ENCODE measurements at regions not wholly inside any gene's neighbourhood (a gene's known extent, or its start where the extent isn't known, plus 50 kb on each side); places are given as distances from the start of the nearest gene placed in this dataset.

GRCh38 chr14:65860956-65861611 lies 448.6 kb downstream of the FUT8 start:
- CTCF ChIA-PET = interaction anchor here (0.9 to 1.6 kb wide), 10 partner anchors 10 to 446 kb away, joined by 3 to 10 read pairs (median 4); no protein-coding TSS in a partner anchor
- POLR2A ChIA-PET = interaction anchor here (0.7 to 3.4 kb wide), 15 partner anchors 9 to 447 kb away, joined by 3 to 31 read pairs (median 4); no protein-coding TSS in a partner anchor
- H3K27me3 Mint-ChIP-seq = no peaks in the 10 kb centered on the region

DNA sequence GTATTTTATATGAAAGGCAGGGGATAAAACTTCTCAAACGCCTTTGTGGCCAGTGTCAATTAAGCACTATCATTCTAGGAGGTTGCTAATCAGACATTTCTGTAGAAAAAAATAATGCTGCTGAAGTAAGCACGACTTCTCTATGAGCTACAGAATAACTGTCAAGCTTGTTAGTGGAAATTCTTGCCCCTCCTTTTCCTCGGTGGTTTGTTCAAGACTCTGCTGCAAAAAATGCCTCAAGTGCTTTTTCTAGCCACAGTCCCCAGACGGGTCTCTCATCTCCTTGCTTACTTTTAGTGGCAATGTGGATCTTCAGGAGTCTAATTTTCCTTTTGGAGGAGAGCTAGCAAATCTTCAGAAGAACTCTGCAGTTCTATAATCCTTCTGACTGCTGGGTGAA lies 452.0 kb downstream of the FUT8 start:
- POLR2A ChIA-PET = interaction anchor here (0.9 to 2.8 kb wide), 9 partner anchors 10 to 96 kb away, joined by 3 to 17 read pairs (median 5); no protein-coding TSS in a partner anchor
- CTCF ChIA-PET = interaction anchor here (0.7 to 1.7 kb wide), 8 partner anchors 13 to 96 kb away, joined by 3 to 10 read pairs (median 6); no protein-coding TSS in a partner anchor
- peaks cover 65% of the 10 kb centered on the region for H3K4me1 Mint-ChIP-seq
- H3K27me3 Mint-ChIP-seq = no peaks in the 10 kb centered on the region
- H3K9me3 Mint-ChIP-seq = no peaks in the 10 kb centered on the region
- no peak for DNase-seq
- H3K27ac Mint-ChIP-seq = peak overlapping the region; percentile 74
- peaks cover 22% of the 10 kb centered on the region for H3K36me3 Mint-ChIP-seq (ENCODE audit: low read depth)
- H3K4me3 Mint-ChIP-seq = no peak overlapping the region

More at GRCh38 chr14:65860956-65861611, 448.6 kb downstream of the FUT8 start:
- peaks cover 64% of the 10 kb centered on the region for H3K4me1 Mint-ChIP-seq
- H3K27ac Mint-ChIP-seq = peak overlapping the region; percentile 79
- H3K9me3 Mint-ChIP-seq = peaks cover 6% of the 10 kb centered on the region
- DNase-seq = peak; percentile 72
- H3K36me3 Mint-ChIP-seq (ENCODE audit: low read depth) = peaks cover 40% of the 10 kb centered on the region
- peak overlapping the region; percentile 2 for H3K4me3 Mint-ChIP-seq

GRCh38 chr14:65864984-65865383 lies 452.5 kb downstream of the FUT8 start:
- peak overlapping the region; percentile 74 for H3K27ac Mint-ChIP-seq
- ChIA-PET POLR2A (interaction anchor here (0.9 to 2.8 kb wide), 8 partner anchors 9 to 85 kb away, joined by 3 to 17 read pairs (median 5); no protein-coding TSS in a partner anchor), CTCF (interaction anchor here (0.7 to 1.7 kb wide), 8 partner anchors 12 to 96 kb away, joined by 3 to 10 read pairs (median 6); no protein-coding TSS in a partner anchor)
- DNase-seq = no peak
- H3K36me3 Mint-ChIP-seq (ENCODE audit: low read depth) = peaks cover 22% of the 10 kb centered on the region
- no peak overlapping the region for H3K4me3 Mint-ChIP-seq
- peaks cover 64% of the 10 kb centered on the region for H3K4me1 Mint-ChIP-seq
- H3K27me3 Mint-ChIP-seq = no peaks in the 10 kb centered on the region
- H3K9me3 Mint-ChIP-seq = no peaks in the 10 kb centered on the region

GRCh38 chr14:65866448-65866847 lies 453.9 kb downstream of the FUT8 start:
- Mint-ChIP-seq H3K4me1 (peaks cover 53% of the 10 kb centered on the region), H3K27me3 (no peaks in the 10 kb centered on the region), H3K4me3 (no peak overlapping the region), H3K36me3 (ENCODE audit: low read depth) (peaks cover 10% of the 10 kb centered on the region), H3K9me3 (no peaks in the 10 kb centered on the region), H3K27ac (no peak overlapping the region)
- no peak for DNase-seq
- POLR2A ChIA-PET = interaction anchor here (0.8 to 4.6 kb wide), 3 partner anchors 13 to 61 kb away, joined by 4 to 14 read pairs (median 7); no protein-coding TSS in a partner anchor
- CTCF ChIA-PET = interaction anchor here (1.1 to 1.7 kb wide), 3 partner anchors 9 to 13 kb away, joined by 3 to 5 read pairs (median 4); no protein-coding TSS in a partner anchor

DNA sequence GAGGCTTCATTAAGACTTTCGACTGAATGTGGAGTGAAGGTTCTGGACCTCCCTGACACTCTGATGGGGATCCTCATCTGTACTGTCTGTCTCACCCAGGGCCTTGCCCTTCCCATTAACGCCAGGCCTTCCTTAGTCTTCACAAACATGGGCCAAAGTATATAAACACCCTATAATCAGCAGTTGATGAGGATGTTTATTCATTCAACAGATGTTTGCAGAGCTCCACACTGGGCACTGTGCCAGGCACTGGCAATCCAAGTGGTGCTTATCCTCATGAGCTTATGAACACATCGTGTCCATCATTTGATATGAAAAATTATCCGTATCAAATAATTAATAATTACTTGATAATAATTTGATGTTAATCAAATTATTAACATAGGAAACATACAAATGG lies 454.4 kb downstream of the FUT8 start:
- ChIA-PET POLR2A (interaction anchor here (1.3 to 4.6 kb wide), 3 partner anchors 13 to 60 kb away, joined by 5 to 14 read pairs (median 7); no protein-coding TSS in a partner anchor), CTCF (interaction anchor here (1.1 to 1.7 kb wide), 3 partner anchors 8 to 13 kb away, joined by 3 to 5 read pairs (median 4); no protein-coding TSS in a partner anchor)
- H3K36me3 Mint-ChIP-seq (ENCODE audit: low read depth) = peaks cover 10% of the 10 kb centered on the region
- no peaks in the 10 kb centered on the region for H3K27me3 Mint-ChIP-seq
- DNase-seq = no peak
- H3K27ac Mint-ChIP-seq = no peak overlapping the region
- no peak overlapping the region for H3K4me3 Mint-ChIP-seq
- peaks cover 53% of the 10 kb centered on the region for H3K4me1 Mint-ChIP-seq
- no peaks in the 10 kb centered on the region for H3K9me3 Mint-ChIP-seq

DNA sequence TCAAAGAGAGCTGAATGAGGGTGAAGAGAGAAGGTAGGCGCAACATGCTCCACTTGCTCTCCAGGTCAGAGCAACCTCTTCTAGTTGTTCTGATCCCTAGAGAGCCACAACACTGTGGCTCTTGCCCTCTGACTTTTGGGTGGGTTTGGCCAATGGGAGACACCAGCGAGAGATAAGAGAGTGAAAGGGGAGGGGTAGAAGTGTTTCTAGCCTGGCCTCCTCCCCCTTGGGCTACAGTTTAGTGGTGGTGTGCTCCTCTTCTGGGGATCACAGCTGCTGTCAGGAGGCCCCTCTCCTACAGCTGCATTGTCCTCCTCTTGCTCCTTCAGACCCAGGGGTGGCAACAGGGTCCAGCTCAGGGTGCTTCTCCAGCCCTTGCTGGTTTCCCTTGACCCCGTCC lies 454.8 kb downstream of the FUT8 start:
- Mint-ChIP-seq H3K4me3 (no peak overlapping the region), H3K27ac (no peak overlapping the region), H3K4me1 (peaks cover 48% of the 10 kb centered on the region), H3K9me3 (no peaks in the 10 kb centered on the region), H3K36me3 (ENCODE audit: low read depth) (peaks cover 10% of the 10 kb centered on the region), H3K27me3 (no peaks in the 10 kb centered on the region)
- ChIA-PET CTCF (interaction anchor here (1.1 to 1.7 kb wide), 3 partner anchors 8 to 12 kb away, joined by 3 to 5 read pairs (median 4); no protein-coding TSS in a partner anchor), POLR2A (interaction anchor here (1.3 to 4.6 kb wide), 3 partner anchors 12 to 60 kb away, joined by 5 to 14 read pairs (median 7); no protein-coding TSS in a partner anchor)
- DNase-seq = no peak

DNA sequence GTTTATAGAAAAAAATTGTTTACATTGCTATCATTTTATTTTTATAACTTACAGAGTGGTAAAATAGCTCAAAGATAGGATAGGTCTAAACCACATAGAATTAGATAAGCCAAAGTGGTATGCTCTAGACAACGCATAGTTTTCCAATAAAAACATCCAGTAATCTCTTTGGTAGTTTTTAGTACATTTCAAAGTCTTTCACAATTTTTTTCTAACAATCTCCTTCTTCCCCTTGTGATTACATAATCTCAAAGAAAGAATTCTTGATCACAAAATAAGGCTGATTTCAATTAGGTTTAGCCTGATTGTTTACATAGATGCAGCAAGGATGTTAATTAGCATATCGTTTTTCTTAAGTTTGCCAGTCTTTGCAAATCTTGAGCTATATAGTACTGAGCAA lies 460.0 kb downstream of the FUT8 start:
- CTCF ChIA-PET = no interaction called here
- H3K36me3 Mint-ChIP-seq (ENCODE audit: low read depth) = no peaks in the 10 kb centered on the region
- H3K27me3 Mint-ChIP-seq = no peaks in the 10 kb centered on the region
- H3K9me3 Mint-ChIP-seq = no peaks in the 10 kb centered on the region
- H3K27ac Mint-ChIP-seq = no peak overlapping the region
- POLR2A ChIA-PET = interaction anchor here (0.7 kb wide), 1 partner anchor 556 kb away, joined by 3 read pairs; no protein-coding TSS in a partner anchor
- no peak for DNase-seq
- H3K4me3 Mint-ChIP-seq = no peak overlapping the region
- H3K4me1 Mint-ChIP-seq = peaks cover 9% of the 10 kb centered on the region

DNA sequence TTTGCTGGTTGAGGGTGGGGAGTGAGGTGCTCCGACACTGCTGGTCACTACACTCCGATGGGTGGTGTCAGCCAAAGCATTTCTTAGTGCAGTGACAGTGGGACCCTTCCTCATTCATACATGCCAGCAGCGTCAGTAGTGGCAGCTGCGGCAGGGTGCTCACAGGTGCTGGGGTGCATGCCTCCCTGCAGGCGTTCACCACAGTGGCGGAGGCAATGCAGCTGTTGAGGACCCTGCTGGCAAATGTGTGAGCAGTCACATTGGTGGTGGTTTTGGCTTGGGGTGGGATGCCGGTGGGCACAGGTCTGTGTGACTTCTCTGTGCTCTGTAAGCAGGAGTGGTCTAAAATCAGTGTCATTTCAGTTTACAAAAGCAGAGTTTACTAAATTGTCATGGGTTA lies 464.6 kb downstream of the FUT8 start:
- CTCF ChIA-PET = interaction anchor here (1.3 to 3.9 kb wide), 6 partner anchors 10 to 53 kb away, joined by 3 to 22 read pairs (median 8); no protein-coding TSS in a partner anchor
- Mint-ChIP-seq H3K4me3 (no peak overlapping the region), H3K27me3 (no peaks in the 10 kb centered on the region), H3K36me3 (ENCODE audit: low read depth) (peaks cover 18% of the 10 kb centered on the region), H3K9me3 (peaks cover 10% of the 10 kb centered on the region), H3K4me1 (peaks cover 5% of the 10 kb centered on the region), H3K27ac (peak overlapping the region; percentile 88)
- DNase-seq = no peak
- POLR2A ChIA-PET = interaction anchor here (0.9 to 4.9 kb wide), 8 partner anchors 7 to 462 kb away, joined by 3 to 46 read pairs (median 10); no protein-coding TSS in a partner anchor

DNA sequence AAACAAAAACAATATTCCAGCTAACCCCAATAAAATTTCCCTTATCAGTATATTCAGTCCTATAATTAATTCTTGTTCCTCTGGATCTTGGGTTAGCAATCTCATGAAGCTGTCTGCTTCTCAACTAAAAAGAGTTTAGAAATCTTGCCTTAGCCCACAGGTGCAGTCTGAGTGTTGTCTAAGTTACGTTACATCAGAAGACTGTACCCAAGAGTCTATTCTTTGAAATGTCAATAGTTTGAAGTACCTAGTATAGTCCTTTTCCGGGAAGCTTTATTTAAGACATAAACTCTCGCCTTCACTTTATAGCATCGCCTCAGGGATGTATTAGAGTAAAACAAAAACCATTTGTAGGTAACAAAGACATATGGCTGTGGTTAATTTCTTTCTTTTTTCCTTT lies 465.1 kb downstream of the FUT8 start:
- no peak overlapping the region for H3K4me3 Mint-ChIP-seq
- peaks cover 6% of the 10 kb centered on the region for H3K4me1 Mint-ChIP-seq
- peak overlapping the region; percentile 88 for H3K27ac Mint-ChIP-seq
- ChIA-PET POLR2A (interaction anchor here (0.9 to 4.9 kb wide), 9 partner anchors 8 to 462 kb away, joined by 3 to 46 read pairs (median 9); no protein-coding TSS in a partner anchor), CTCF (interaction anchor here (1.0 to 3.9 kb wide), 10 partner anchors 10 to 193 kb away, joined by 3 to 22 read pairs (median 6); no protein-coding TSS in a partner anchor)
- no peak for DNase-seq
- no peaks in the 10 kb centered on the region for H3K27me3 Mint-ChIP-seq
- H3K9me3 Mint-ChIP-seq = peaks cover 10% of the 10 kb centered on the region
- peaks cover 22% of the 10 kb centered on the region for H3K36me3 Mint-ChIP-seq (ENCODE audit: low read depth)

GRCh38 chr14:65878586-65878985 lies 466.1 kb downstream of the FUT8 start:
- H3K4me1 Mint-ChIP-seq = peaks cover 5% of the 10 kb centered on the region
- peaks cover 28% of the 10 kb centered on the region for H3K36me3 Mint-ChIP-seq (ENCODE audit: low read depth)
- no peak overlapping the region for H3K4me3 Mint-ChIP-seq
- peak overlapping the region; percentile 88 for H3K27ac Mint-ChIP-seq
- ChIA-PET POLR2A (interaction anchor here (1.3 to 4.9 kb wide), 12 partner anchors 9 to 466 kb away, joined by 3 to 46 read pairs (median 9); partner anchors contain the start of gene FUT8), CTCF (interaction anchor here (1.0 to 3.9 kb wide), 12 partner anchors 9 to 192 kb away, joined by 3 to 22 read pairs (median 4); no protein-coding TSS in a partner anchor)
- peaks cover 16% of the 10 kb centered on the region for H3K9me3 Mint-ChIP-seq
- H3K27me3 Mint-ChIP-seq = no peaks in the 10 kb centered on the region
- no peak for DNase-seq

GRCh38 chr14:65879248-65880009 lies 466.9 kb downstream of the FUT8 start:
- peaks cover 33% of the 10 kb centered on the region for H3K36me3 Mint-ChIP-seq (ENCODE audit: low read depth)
- peaks cover 21% of the 10 kb centered on the region for H3K9me3 Mint-ChIP-seq
- H3K4me3 Mint-ChIP-seq = no peak overlapping the region

GRCh38 chr14:65880507-65880906 lies 468.0 kb downstream of the FUT8 start:
- Mint-ChIP-seq H3K4me3 (no peak overlapping the region), H3K27ac (peak overlapping the region; percentile 88), H3K4me1 (peaks cover 5% of the 10 kb centered on the region), H3K36me3 (ENCODE audit: low read depth) (peaks cover 33% of the 10 kb centered on the region), H3K9me3 (peaks cover 21% of the 10 kb centered on the region), H3K27me3 (no peaks in the 10 kb centered on the region)
- ChIA-PET POLR2A (interaction anchor here (0.9 to 4.9 kb wide), 6 partner anchors 11 to 46 kb away, joined by 3 to 46 read pairs (median 5); no protein-coding TSS in a partner anchor), CTCF (interaction anchor here (1.1 to 3.9 kb wide), 2 partner anchors 32 to 47 kb away, joined by 3 to 22 read pairs; no protein-coding TSS in a partner anchor)
- DNase-seq = no peak

More at GRCh38 chr14:65879248-65880009, 466.9 kb downstream of the FUT8 start:
- Mint-ChIP-seq H3K27me3 (no peaks in the 10 kb centered on the region), H3K27ac (peak overlapping the region; percentile 88), H3K4me1 (peaks cover 5% of the 10 kb centered on the region)
- DNase-seq = peak; percentile 26
- CTCF ChIA-PET = interaction anchor here (0.6 to 3.9 kb wide), 13 partner anchors 10 to 82 kb away, joined by 3 to 22 read pairs (median 4); no protein-coding TSS in a partner anchor
- POLR2A ChIA-PET = interaction anchor here (0.6 to 4.9 kb wide), 20 partner anchors 9 to 673 kb away, joined by 3 to 46 read pairs (median 5); partner anchors contain the start of gene FUT8

Data from activated CD4-positive, alpha-beta memory T cell treated with anti-CD3 and anti-CD28 coated beads, Interleukin-2, amount 10 ng/mL, durations not matched to agents 7 days and 5 days (primary cell).